SK-MEL-5 (cell line): ENCODE measurements at regions not wholly inside any gene's neighbourhood (a gene's known extent, or its start where the extent isn't known, plus 50 kb on each side); places are given as distances from the start of the nearest gene placed in this dataset.
A peak's percentile ranks its signal among the peaks of the same experiment; 100 is the strongest.

Experiments used
- DNase-seq: peaks from one replicate; pipeline ENCODE4 v3.0.0-alpha.2; 2016; ENCODE audit warnings: low read depth, low spot score
- in situ Hi-C: cut with HindIII; loops from 2 replicates; pipeline ENCODE4 v1.10.0; 2016; ENCODE audit warnings: low sequenced_read_pairs, high pct_unique_total_duplicates, low pct_unique_long_range_greater_than_20kb

DNA sequence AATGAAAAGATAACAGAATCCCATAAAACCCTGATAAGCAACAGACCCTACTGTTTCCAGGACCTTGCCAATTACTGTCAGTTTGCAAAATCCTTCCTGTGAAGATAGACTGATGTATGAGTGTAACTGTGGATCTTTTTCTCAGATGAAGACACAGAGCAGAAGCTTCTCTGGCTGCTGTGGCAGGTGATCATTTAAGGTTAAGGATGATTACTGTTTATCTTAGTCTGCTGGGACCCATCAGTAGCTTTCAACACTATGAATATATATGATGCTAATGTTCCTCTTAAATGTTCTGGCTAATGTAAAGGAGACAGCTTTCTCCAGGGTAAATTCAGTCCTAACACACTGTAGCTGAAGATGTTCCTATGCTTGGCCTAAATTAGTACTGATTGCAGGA, 56.0 kb upstream of the CTTNBP2 start:
- in situ Hi-C loops = no loop called here
- no peak for DNase-seq

- in situ Hi-C loops = no loop called here
- DNase-seq = peak; percentile 62
Measured at GRCh38 chr7:117931314-117931713, 58.1 kb upstream of the CTTNBP2 start.

GRCh38 chr7:117937049-117937752, 64.0 kb upstream of the CTTNBP2 start:
- in situ Hi-C loops = no loop called here
- no peak for DNase-seq

- in situ Hi-C loops = no loop called here
- DNase-seq = no peak
Measured at GRCh38 chr7:117937753-117938483, 64.7 kb upstream of the CTTNBP2 start.

- in situ Hi-C loops = no loop called here
- no peak for DNase-seq
Measured at GRCh38 chr7:117941138-117941810, 68.0 kb upstream of the CTTNBP2 start.

- in situ Hi-C loops = no loop called here
- no peak for DNase-seq
Measured at GRCh38 chr7:117942780-117943179, 69.5 kb upstream of the CTTNBP2 start.

DNA sequence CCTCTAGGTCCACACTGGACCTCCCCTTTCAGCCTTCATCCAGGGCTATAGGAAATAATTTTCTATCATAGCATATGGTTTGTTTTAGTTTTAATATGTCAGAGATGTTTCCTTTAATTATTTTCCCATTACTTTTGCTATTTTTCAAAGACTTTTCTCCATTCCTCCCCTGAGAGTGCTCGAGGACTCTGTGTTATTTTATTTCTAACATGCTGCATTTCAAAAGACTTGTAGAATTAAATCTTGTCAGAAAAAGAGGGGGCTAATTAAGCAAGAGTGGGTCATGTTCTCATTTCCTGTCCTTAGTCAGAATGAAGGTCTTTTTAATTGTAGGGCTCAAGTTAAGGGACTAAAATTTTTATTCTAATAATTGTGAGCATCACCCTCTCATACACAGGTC, 71.6 kb upstream of the CTTNBP2 start:
- in situ Hi-C loops = no loop called here
- DNase-seq = no peak

DNA sequence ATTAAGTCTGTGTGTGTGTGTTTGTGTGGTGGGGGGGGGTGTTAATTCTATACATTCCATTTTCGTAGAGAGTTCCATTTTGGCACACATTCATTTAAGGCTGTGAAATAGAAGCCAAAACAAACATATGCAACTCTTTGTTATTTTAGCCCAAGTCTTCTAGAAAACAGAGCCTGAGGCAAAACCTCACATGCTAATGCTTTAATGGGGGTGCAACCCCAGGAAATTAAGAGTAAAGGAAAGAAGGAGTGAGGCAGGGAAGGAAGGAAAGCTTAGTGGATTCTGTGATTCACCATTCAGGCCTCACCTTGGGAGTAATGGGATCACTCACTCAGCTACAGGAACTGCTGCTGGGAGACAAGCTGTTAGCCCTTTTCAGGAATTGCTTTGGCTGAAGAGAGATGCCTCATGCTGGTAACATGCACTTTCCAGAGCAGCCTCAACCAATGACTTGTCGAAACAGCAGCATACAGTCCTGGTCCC, 73.0 kb upstream of the CTTNBP2 start:
- no peak for DNase-seq
- in situ Hi-C loops = no loop called here

DNA sequence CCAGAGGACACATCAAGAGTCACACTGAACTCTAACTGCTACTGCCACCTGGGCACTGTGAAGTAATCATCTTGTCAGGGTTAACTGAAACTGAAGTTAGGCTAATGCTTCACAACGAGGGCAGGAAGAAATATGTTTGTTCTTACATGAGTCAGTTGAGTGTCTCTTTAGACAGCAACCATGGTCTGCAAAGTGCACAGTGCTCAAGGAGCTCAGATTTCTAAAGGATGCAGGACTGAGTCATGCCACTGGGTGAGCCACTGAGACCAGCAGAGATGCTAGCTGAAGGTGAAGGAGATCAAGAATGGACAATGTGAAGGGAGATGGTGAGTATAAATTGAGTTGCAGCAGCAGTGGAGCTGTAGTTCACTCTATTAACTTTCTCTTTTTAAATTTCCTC, 76.0 kb upstream of the CTTNBP2 start:
- peak; percentile 41 for DNase-seq
- in situ Hi-C loops = no loop called here

- DNase-seq = no peak
- in situ Hi-C loops = no loop called here
Measured at GRCh38 chr7:117950601-117951260, 77.5 kb upstream of the CTTNBP2 start.

GRCh38 chr7:117951285-117951684, 78.0 kb upstream of the CTTNBP2 start:
- in situ Hi-C loops = no loop called here

DNA sequence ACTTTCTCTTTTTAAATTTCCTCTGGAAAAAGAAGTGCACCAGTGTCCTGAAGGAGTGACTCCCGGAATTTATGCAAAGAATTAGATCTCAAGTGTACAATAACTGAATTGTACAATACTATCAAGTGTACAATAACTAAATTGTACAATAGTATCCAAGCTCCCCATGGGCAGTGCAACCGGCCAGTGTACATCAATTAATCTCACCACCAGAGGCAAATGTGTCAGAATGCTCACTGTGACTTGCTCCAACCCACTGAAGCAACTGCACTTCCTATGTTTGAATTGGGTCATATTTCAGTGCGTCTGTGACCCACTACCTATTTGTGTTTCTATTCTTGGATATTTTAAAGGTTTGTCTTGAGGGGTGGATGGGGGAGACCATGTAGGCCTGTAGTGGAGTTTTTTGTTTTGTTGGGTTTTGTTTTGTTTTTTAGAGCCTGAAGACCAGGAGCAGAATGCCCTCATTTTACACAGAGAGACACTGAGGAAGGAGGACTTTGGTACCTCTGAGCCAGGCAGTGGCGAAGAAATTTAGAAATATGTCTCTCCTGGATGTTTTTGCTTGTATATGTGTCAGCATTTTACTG, 78.5 kb upstream of the CTTNBP2 start:
- in situ Hi-C loops = no loop called here
- DNase-seq = no peak

More at GRCh38 chr7:117951285-117951684, 78.0 kb upstream of the CTTNBP2 start:
- DNase-seq = no peak

DNA sequence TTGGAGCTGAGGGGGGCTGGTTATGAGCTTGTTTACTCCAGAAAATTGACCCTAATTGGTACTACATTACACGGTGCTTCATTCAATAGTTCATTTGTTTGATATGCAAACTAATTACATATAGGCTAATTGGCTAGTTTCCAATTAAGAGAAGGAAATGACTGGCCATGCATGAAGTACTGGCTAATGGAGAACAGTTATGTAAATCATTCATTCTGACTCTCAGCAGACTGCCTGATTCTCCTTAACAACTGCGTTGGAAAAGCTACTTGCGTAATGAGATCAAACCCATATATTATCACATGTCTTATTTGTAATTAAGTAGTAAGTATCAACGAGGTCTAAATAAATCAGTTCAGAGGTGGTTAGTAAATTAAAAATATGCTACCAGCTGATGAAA, 81.8 kb upstream of the CTTNBP2 start:
- no peak for DNase-seq
- in situ Hi-C loops = no loop called here

GRCh38 chr7:117960351-117960750, 87.1 kb upstream of the CTTNBP2 start:
- no peak for DNase-seq
- in situ Hi-C loops = no loop called here

DNA sequence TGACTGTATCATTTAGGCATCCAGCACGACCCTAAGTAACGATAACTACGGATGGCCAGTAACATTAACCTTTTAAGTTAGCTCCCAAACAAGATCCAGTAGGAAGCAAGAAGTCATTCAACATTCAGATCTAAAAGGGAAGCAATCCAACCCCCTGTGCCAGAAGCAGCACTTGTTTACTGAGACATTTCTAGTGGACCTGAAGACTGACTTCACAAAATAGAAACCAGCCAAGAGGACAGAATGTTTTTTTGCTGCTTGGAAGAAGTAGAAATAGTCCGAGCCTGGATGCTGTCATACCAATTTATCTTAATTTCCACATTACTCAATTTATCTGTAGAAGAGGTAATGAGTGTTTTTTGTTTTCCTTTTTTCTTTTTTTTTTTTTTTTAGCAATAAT, 88.0 kb upstream of the CTTNBP2 start:
- in situ Hi-C loops = no loop called here
- DNase-seq = no peak

DNA sequence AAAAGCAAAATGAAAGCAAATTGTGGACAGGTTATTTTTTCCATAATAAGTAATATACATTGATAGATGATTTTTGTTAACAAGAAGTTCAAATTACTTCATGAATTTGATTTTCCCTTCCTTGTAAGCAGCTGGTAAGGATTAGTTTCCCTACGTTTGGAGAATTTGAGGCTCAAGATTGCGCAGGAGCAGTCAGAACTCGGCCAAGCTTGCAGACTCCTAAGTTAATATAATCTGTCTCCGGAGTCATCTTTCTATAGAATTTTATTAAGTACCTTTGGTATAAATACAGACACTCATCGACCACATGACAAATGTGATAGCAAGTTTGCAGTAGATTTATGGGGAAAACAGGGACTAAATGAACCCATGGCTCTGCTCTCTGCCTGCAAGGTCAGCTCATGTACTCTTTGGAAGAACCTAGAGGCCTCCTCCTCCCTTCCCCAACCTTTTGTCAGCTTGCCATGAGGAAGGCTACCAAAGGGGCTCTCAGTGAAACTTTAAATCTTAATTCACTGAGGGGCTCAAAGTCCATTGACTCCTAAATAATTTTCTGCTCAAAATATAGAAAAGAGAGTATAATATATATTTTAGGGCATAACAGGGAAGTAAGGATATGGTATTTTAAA, 89.2 kb upstream of the CTTNBP2 start:
- in situ Hi-C loops = no loop called here
- DNase-seq = no peak
